SU-DHL-6 (cell line): ENCODE measurements at regions not wholly inside any gene's neighbourhood (a gene's known extent, or its start where the extent isn't known, plus 50 kb on each side); places are given as distances from the start of the nearest gene placed in this dataset.

Experiments used
- H2AFZ ChIP-seq: fragments of 200-600 bp; sonication (generic); 2 replicates; pipeline ENCODE4 v1.6.1; 2014; ENCODE audit warnings: low read depth, mild to moderate bottlenecking, moderate library complexity, mixed read lengths, antibody characterized with exemption, low read length; ENCODE audit not compliant: severe bottlenecking
- H3F3A ChIP-seq: fragments of 200-600 bp; shearing (Covaris generic); 2 replicates; pipeline ENCODE4 v1.6.0; 2016; ENCODE audit warnings: antibody characterized with exemption, mild to moderate bottlenecking; ENCODE audit not compliant: insufficient read depth
- H3K27ac ChIP-seq: fragments of 200-600 bp; sonication (generic); 2 replicates; pipeline ENCODE4 v1.5.1; 2016; ENCODE audit warnings: low read depth, mild to moderate bottlenecking, low read length, moderate library complexity, mixed read lengths
- H3K27me3 ChIP-seq: fragments of 200-600 bp; sonication (generic), shearing (Covaris generic); 2 replicates; pipeline ENCODE4 v1.6.0; 2014; ENCODE audit warnings: mild to moderate bottlenecking, low read length
- H3K36me3 ChIP-seq: fragments of 200-600 bp; sonication (generic); 2 replicates; pipeline ENCODE4 v1.6.1; 2014; ENCODE audit warnings: mild to moderate bottlenecking, low read length, mixed read lengths
- H3K4me2 ChIP-seq: fragments of 300-600, 200-600 bp; shearing (Covaris generic), sonication (generic); 2 replicates; pipeline ENCODE4 v1.6.0; 2014; ENCODE audit warnings: low read length, low read depth, mild to moderate bottlenecking; ENCODE audit not compliant: poor library complexity, severe bottlenecking
- H3K4me3 ChIP-seq: fragments of 200-600 bp; sonication (generic); 2 replicates; pipeline ENCODE4 v1.5.1; 2014; ENCODE audit warnings: antibody characterized with exemption, low read length, mild to moderate bottlenecking, mixed read lengths; ENCODE audit not compliant: insufficient read depth, poor library complexity, severe bottlenecking
- H3K79me2 ChIP-seq: fragments of 200-600 bp; sonication (generic); 2 replicates; pipeline ENCODE4 v1.6.1; 2014; ENCODE audit warnings: mild to moderate bottlenecking, low read length, moderate library complexity; ENCODE audit not compliant: insufficient read depth
- H3K9ac ChIP-seq: fragments of 200-600 bp; sonication (generic); 2 replicates; pipeline ENCODE4 v1.7.0; 2014; ENCODE audit warnings: mild to moderate bottlenecking, low read length
- H3K9me2 ChIP-seq: fragments of 200-600 bp; sonication (generic); replicated peaks from 2 replicates; pipeline ENCODE4 v1.6.1; 2014; ENCODE audit warnings: low read length; ENCODE audit not compliant: insufficient read depth
- H3K9me3 ChIP-seq: fragments of 200-600 bp; sonication (generic); 2 replicates; pipeline ENCODE4 v1.6.1; 2014; ENCODE audit warnings: low read length, mixed read lengths; ENCODE audit not compliant: insufficient read depth
- H4K20me1 ChIP-seq: fragments of 200-600 bp; sonication (generic); 2 replicates; pipeline ENCODE4 v1.6.1; 2014; ENCODE audit warnings: low read depth, mild to moderate bottlenecking, antibody characterized with exemption, low read length, moderate library complexity, mixed read lengths
- CTCF ChIP-seq: fragments of 200-600 bp; sonication (generic); IDR thresholded peaks from one replicate; pipeline ENCODE4 v1.5.1; 2017; ENCODE audit warnings: antibody characterized with exemption, mild to moderate bottlenecking, low read length, moderate library complexity; ENCODE audit not compliant: insufficient read depth, poor library complexity, severe bottlenecking
- EZH2phosphoT487 ChIP-seq: fragments of 200-600 bp; sonication (generic), shearing (Covaris generic); conservative IDR thresholded peaks from 2 replicates; pipeline ENCODE4 v1.6.1; 2018; ENCODE audit warnings: mild to moderate bottlenecking, antibody characterized with exemption, low read length, moderate library complexity, mixed read lengths

- Histone ChIP-seq H3K9me3 (no peaks in the 10 kb centered on the region), H3K36me3 (no peaks in the 10 kb centered on the region)
- TF ChIP-seq EZH2phosphoT487, result no peak
- no peak for TF ChIP-seq CTCF
Measured at GRCh38 chr1:229896861-229897260, 170.2 kb upstream of the GALNT2 start.

DNA sequence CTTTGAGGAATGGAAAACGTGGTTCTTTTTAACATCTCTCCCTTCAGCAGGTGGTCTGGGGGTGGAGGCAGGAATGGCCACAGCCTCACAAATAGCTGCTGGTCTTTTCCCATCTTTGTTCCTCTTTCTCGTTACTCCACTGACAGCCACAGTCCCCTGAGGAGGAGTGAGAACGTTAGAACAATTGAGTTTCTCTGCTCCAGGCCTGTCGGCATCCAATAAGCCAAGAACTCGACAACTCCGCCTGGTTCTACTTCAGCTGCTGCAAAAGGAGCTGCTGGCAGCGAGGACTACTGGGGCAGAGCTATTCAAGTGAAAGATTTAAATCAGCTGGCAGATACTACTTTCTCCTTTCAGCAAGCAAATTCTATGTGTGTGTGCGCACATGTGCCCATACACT is 169.5 kb upstream of the GALNT2 start:
- H3K4me2 ChIP-seq, result no peak overlapping the region
- H3K36me3 ChIP-seq, result no peaks in the 10 kb centered on the region
- H4K20me1 ChIP-seq, result no peaks in the 10 kb centered on the region
- H3K27ac ChIP-seq, result no peak overlapping the region
- H3F3A ChIP-seq, result no peaks in the 10 kb centered on the region
- no peaks in the 10 kb centered on the region for H3K9me2 ChIP-seq
- no peak overlapping the region for H3K4me3 ChIP-seq
- TF ChIP-seq EZH2phosphoT487, result no peak
- TF ChIP-seq CTCF, result no peak
- no peaks in the 10 kb centered on the region for H3K79me2 ChIP-seq
- no peak overlapping the region for H2AFZ ChIP-seq
- no peaks in the 10 kb centered on the region for H3K9me3 ChIP-seq
- H3K27me3 ChIP-seq, result no peaks in the 10 kb centered on the region
- no peak overlapping the region for H3K9ac ChIP-seq

More at GRCh38 chr1:229896861-229897260, 170.2 kb upstream of the GALNT2 start:
- no peaks in the 10 kb centered on the region for H3K79me2 ChIP-seq
- no peak overlapping the region for H2AFZ ChIP-seq
- H3K9me2 ChIP-seq, result no peaks in the 10 kb centered on the region
- no peak overlapping the region for H3K4me3 ChIP-seq
- no peaks in the 10 kb centered on the region for H3K27me3 ChIP-seq
- H4K20me1 ChIP-seq, result no peaks in the 10 kb centered on the region
- no peaks in the 10 kb centered on the region for H3F3A ChIP-seq
- no peak overlapping the region for H3K4me2 ChIP-seq
- H3K27ac ChIP-seq, result no peak overlapping the region
- no peak overlapping the region for H3K9ac ChIP-seq

GRCh38 chr1:229900220-229900619 is 166.8 kb upstream of the GALNT2 start:
- Histone ChIP-seq H4K20me1 (no peaks in the 10 kb centered on the region), H3K36me3 (no peaks in the 10 kb centered on the region), H3K9ac (no peak overlapping the region), H2AFZ (no peak overlapping the region), H3K9me2 (no peaks in the 10 kb centered on the region), H3K9me3 (no peaks in the 10 kb centered on the region), H3K4me3 (no peak overlapping the region), H3K27me3 (no peaks in the 10 kb centered on the region), H3K79me2 (no peaks in the 10 kb centered on the region), H3K4me2 (no peak overlapping the region), H3K27ac (no peak overlapping the region), H3F3A (no peaks in the 10 kb centered on the region)
- TF ChIP-seq CTCF (no peak), EZH2phosphoT487 (no peak)
